Stimulated activated CD4-positive, alpha-beta T cell treated with anti-CD3 and anti-CD28 coated beads, TNF-alpha, amount 100 ng/mL, for 1 hour (primary cell): ENCODE measurements at regions not wholly inside any gene's neighbourhood (a gene's known extent, or its start where the extent isn't known, plus 50 kb on each side); places are given as distances from the start of the nearest gene placed in this dataset.
"Not testable (repeated sequence)": the region's sequence is repeated elsewhere in the genome, so short reads cannot be mapped to it uniquely, and the experiment has no call there.

ENCODE experiments used
- DNase-seq, 3 donors: peaks; one replicate each; pipeline ENCODE4 v3.0.0-alpha.2; 2020; ENCODE audit warnings: low read depth in 3 of 3, low spot score in 1 of 3

GRCh38 chr15:92705764-92706163 lies 50.2 kb upstream of the FAM174B start:
- no peak for DNase-seq

DNA sequence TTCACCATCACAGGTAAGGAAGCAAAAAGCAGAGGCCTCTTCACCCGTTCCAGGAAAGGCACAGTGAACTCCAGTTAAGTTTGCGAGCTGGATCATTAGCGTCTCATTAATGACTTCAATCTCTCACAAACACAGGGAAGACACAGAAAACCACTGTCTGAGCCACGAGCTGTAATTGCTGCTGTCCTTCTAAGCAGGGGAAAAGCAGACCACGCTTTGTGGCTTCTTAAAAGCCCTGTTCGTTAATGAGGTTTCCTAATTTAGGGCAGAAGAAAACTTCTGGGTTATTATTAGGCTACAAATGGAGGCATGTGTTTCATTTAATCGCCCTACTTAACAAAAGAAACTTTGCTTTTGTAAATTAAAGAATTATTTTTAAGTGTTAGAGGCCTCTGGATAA lies 50.6 kb upstream of the FAM174B start:
- DNase-seq, result no peak

- no peak for DNase-seq
Measured at GRCh38 chr15:92707880-92708551, 52.4 kb upstream of the FAM174B start.

DNA sequence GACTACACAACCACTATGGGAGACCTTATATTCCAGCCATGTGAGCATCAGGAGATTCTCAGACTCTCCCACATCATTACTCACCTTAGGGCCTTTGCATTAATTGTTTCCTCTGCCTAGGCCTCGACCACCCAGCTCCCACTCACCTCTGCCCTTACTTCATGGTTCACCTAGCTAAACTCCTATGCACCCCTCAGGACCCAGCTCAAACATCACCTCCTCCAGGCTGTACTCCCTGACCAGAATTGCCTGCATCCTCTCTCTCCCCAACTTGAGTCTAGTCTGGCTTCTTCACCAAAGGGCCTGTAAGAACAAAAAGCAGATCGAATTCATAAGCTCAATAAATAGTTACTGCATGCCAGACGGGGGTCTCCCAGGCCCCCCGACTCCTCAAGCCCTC lies 53.1 kb upstream of the FAM174B start:
- no peak for DNase-seq

- DNase-seq, result no peak
Measured at GRCh38 chr15:92709110-92709790, 53.7 kb upstream of the FAM174B start.

DNA sequence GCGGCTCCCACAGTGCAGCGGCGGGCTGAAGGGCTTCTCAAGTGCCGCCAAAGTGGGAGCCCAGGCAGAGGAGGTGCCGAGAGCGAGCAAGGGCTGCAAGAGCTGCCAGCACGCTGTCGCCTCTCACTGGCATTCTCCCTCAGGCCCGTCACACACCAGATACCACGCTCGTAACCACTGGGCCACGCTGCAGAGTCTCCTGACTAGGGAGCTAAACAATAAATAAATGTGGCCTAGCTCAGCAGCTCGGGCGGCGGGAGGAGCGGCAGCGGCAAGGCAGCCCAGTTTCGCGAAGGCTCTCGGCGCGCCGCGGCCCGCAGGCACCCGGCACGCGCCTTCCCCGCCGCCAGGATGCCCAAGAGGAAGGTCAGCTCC lies 55.9 kb upstream of the FAM174B start:
- DNase-seq, result no peak

DNA sequence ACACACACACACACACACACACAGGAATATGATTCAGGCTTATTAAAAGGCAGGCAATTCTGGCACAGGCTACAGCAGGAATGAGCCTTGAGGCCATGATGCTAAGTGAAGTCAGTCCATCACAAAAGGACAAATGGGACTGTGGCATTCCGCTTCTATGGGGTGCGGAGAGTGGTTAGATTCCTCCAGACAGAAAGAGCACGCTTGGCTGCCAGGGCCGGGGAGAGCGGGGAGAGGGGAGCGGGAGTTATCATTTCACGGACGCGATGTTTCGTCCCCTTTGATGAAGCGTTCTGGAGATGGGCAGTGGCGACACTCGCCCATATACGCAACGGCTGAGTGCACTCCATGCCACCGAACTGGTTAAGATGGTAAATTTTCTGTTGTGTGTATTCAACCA lies 58.5 kb upstream of the FAM174B start:
- DNase-seq, result no peak

DNA sequence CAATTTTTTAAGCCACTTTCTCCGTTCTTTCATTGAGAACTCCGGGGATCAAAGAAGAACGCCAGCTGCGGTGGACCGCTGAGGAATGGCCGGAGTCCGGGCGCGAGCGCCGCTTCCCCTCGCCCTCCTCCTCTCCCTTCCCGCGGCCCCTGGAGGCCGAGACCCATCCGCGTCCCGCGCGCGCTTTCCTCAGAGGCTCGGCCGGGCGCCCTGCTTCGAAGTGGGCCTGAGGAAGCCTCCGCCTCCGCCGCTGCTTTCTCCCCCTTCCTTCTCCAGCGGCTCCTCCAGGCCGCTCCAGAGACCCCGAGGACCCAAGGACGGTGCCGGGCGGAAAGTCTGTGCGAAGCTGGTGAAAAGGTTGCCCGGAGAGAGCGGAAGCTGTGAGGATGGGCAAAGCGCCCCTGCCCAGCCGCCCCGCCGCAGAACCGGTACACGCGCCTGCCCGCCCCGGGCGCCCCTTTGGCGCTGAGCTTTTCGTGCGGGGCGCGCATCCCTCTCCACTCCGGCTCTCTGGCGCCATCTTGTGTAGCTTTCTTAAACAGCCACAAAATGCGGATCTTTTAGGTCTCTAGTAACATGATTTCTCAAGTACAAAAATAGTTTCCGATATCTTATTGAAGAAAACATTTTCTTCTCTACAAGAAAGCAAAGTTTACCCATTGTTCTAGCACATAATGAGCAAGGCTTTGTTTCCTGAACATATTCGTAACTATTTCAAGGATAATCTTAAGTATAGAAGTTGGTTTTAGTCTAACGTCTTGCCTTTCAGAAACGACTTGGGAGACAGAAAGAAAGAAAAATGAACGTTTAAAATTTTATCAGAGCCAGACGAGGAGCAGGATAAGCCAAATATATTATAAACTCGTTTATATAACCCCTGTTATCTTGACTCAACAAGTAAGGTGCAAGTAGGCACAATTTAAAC lies 59.2 kb upstream of the FAM174B start:
- peak; percentile 27 to 62 (median 53) for DNase-seq

GRCh38 chr15:92715758-92716157 lies 60.2 kb upstream of the FAM174B start:
- DNase-seq, result no peak

DNA sequence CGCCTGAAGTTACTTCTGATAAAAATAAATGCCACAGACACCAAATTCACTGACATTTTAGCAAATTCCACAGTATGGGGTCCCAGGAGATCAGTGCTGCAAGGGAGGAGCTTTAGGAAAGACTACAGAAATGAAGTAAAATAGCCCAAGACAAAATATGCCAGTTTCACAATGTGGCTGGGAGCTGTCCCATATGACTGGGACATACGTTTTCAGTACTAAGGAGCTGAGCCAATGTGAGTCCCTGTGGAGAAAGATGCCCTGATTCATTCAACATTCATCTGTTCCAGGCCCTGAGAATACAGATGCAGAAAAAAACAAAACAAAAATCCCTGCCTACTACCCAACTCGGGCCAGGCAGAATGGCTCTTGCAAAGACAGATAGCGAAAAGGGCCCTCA lies 63.4 kb upstream of the FAM174B start:
- DNase-seq, result no peak

DNA sequence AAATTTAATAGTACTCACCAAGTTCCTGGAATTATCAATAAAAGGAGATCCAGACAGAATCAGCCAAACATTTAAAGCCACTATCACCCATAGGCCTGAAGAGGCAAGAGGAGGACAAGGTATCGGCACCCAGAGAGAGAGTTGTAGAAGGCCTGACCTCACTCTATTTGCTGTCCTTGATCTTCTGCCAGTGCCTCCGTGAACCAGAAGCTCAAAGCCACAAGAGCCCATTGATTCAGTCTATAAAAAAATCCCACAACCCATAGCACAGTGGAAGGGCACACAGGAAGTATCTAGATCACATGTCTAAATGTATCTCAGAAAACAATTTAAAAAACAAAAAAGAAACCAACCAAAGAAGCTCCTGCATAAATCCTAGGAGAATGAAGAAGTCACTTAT lies 68.6 kb upstream of the FAM174B start:
- no peak for DNase-seq

DNA sequence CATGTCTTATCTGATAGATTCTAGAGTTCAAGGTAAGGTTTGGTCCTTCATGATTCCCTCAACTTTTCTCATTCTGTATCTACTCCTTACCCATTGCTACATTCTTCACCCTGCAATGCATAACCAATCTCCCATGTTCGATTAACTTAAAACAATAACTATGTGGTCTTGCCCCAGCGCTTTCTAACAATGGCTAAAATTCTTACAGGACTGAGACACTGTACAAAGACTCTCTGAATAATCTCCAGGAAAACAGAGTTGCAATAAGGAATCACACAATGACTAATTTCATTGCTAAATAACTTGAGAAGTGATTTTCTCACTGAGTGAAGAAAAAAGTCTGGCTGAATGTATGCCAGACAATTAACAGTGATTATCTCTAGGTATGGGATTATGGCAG lies 69.6 kb upstream of the FAM174B start:
- no peak for DNase-seq

- no peak for DNase-seq
Measured at GRCh38 chr15:92728266-92728665, 72.7 kb upstream of the FAM174B start.

GRCh38 chr15:92733090-92733933 lies 77.7 kb upstream of the FAM174B start:
- no peak for DNase-seq

DNA sequence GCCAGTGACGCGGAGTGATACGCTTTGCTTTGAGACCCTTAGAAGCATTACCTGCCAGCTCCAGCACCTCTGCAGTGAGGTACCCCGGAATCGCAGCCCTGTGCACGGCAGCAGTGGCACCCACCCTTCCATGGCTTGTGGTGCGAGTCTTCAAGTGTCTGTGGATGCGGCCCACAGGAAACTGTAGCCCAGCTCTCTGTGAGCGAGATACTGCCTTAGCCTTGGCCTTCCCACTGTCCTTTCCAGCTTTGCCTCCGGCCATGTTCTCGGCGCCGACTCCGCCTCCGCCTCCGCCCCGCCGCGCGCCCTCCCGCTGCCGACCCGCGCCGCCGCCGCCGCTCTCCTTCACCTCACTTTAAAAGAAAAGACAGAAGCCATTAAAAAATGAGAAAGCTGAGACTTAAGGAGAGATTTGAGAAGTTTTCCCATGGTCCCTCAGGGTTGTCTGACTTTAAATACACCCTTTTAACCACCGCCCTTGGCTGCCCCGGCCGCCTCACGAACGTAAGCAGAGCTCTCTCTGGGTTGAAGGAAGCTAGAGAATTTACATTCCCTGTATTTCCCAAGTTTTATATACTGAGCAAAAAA lies 78.5 kb upstream of the FAM174B start:
- DNase-seq, result no peak

DNA sequence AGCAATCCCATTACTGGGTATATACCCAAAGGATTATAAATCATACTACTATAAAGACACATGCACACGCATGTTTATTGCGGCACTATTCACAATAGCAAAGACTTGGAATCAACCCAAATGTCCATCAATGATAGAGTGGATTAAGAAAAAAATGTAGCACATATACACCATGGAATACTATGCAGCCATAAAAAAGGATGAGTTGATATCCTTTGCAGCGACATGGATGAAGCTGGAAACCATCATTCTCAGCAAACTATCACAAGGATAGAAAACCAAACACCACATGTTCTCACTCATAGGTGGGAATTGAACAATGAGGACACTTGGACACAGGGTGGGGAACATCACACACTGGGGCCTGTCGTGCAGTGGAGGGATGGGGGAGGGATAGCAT lies 83.7 kb upstream of the FAM174B start:
- DNase-seq, result not testable (repeated sequence)

- no peak for DNase-seq
Measured at GRCh38 chr15:92745845-92746271, 90.3 kb upstream of the FAM174B start.

- no peak for DNase-seq
Measured at GRCh38 chr15:92747047-92747446, 91.5 kb upstream of the FAM174B start.

GRCh38 chr15:92749216-92749615 lies 93.6 kb upstream of the FAM174B start:
- DNase-seq, result no peak

- no peak for DNase-seq
Measured at GRCh38 chr15:92749946-92750345, 94.4 kb upstream of the FAM174B start.

GRCh38 chr15:92751528-92751927 lies 96.0 kb upstream of the FAM174B start:
- DNase-seq, result no peak
